KG1 (cell line): ENCODE measurements at regions not wholly inside any gene's neighbourhood (a gene's known extent, or its start where the extent isn't known, plus 50 kb on each side); places are given as distances from the start of the nearest gene placed in this dataset.
"Not testable (repeated sequence)": the region's sequence is repeated elsewhere in the genome, so short reads cannot be mapped to it uniquely, and the experiment has no call there.

Source experiments
- DNase-seq: peaks from one replicate; lab custom pipeline; 2025; lab: John Stamatoyannopoulos, UW

GRCh38 chr14:106618471-106618951 is 1092.1 kb downstream of the TMEM121 start:
- DNase-seq: not testable (repeated sequence)

GRCh38 chr14:106619606-106620005 is 1093.2 kb downstream of the TMEM121 start:
- DNase-seq: no peak

GRCh38 chr14:106620368-106620767 is 1094.0 kb downstream of the TMEM121 start:
- DNase-seq: no peak

- peak; percentile 27 for DNase-seq
Observed at GRCh38 chr14:106622200-106622745, 1095.9 kb downstream of the TMEM121 start.

- DNase-seq: no peak
Observed at GRCh38 chr14:106625186-106625585, 1098.8 kb downstream of the TMEM121 start.

GRCh38 chr14:106626469-106626868 is 1100.1 kb downstream of the TMEM121 start:
- DNase-seq: not testable (repeated sequence)

- peak; percentile 40 for DNase-seq
Observed at GRCh38 chr14:106626942-106627588, 1100.7 kb downstream of the TMEM121 start.

GRCh38 chr14:106631879-106632278 is 1105.5 kb downstream of the TMEM121 start:
- no peak for DNase-seq

- no peak for DNase-seq
Observed at GRCh38 chr14:106633721-106634120, 1107.3 kb downstream of the TMEM121 start.

- DNase-seq: no peak
Observed at GRCh38 chr14:106635569-106635968, 1109.2 kb downstream of the TMEM121 start.

- not testable (repeated sequence) for DNase-seq
Observed at GRCh38 chr14:106638786-106639452, 1112.5 kb downstream of the TMEM121 start.

GRCh38 chr14:106642090-106642489 is 1115.7 kb downstream of the TMEM121 start:
- DNase-seq: no peak

- not testable (repeated sequence) for DNase-seq
Observed at GRCh38 chr14:106642971-106643370, 1116.6 kb downstream of the TMEM121 start.

GRCh38 chr14:106648874-106649273 is 1122.5 kb downstream of the TMEM121 start:
- DNase-seq: not testable (repeated sequence)

GRCh38 chr14:106651016-106651415 is 1124.6 kb downstream of the TMEM121 start:
- DNase-seq: no peak

GRCh38 chr14:106652494-106652893 is 1126.1 kb downstream of the TMEM121 start:
- no peak for DNase-seq

- no peak for DNase-seq
Observed at GRCh38 chr14:106657460-106657859, 1131.1 kb downstream of the TMEM121 start.

- DNase-seq: not testable (repeated sequence)
Observed at GRCh38 chr14:106658066-106658860, 1131.9 kb downstream of the TMEM121 start.

GRCh38 chr14:106661561-106661960 is 1135.2 kb downstream of the TMEM121 start:
- not testable (repeated sequence) for DNase-seq

GRCh38 chr14:106662936-106663550 is 1136.7 kb downstream of the TMEM121 start:
- DNase-seq: no peak

GRCh38 chr14:106663805-106664410 is 1137.5 kb downstream of the TMEM121 start:
- DNase-seq: not testable (repeated sequence)
